Neuron (in vitro differentiated cells): ENCODE measurements at regions not wholly inside any gene's neighbourhood (a gene's known extent, or its start where the extent isn't known, plus 50 kb on each side); places are given as distances from the start of the nearest gene placed in this dataset.

Experiments
- H2AFZ ChIP-seq: one replicate; pipeline ENCODE4 v1.6.1; 2013; ENCODE audit warnings: low read depth, mild to moderate bottlenecking, inconsistent platforms, low read length, moderate library complexity
- H3K27me3 ChIP-seq: one replicate; pipeline ENCODE4 v1.6.1; 2013; ENCODE audit warnings: low read length; ENCODE audit not compliant: insufficient read depth
- H3K36me3 ChIP-seq: one replicate; pipeline ENCODE4 v1.6.1; 2013; ENCODE audit warnings: low read length; ENCODE audit not compliant: insufficient read depth
- H3K4me1 ChIP-seq: one replicate; pipeline ENCODE4 v1.6.1; 2013; ENCODE audit warnings: low read length; ENCODE audit not compliant: insufficient read depth
- H3K4me3 ChIP-seq: 2 replicates; pipeline ENCODE4 v1.5.1; 2013; ENCODE audit warnings: mild to moderate bottlenecking, low read length, moderate library complexity
- H3K9me3 ChIP-seq: one replicate; pipeline ENCODE4 v1.6.1; 2013; ENCODE audit warnings: low read length

DNA sequence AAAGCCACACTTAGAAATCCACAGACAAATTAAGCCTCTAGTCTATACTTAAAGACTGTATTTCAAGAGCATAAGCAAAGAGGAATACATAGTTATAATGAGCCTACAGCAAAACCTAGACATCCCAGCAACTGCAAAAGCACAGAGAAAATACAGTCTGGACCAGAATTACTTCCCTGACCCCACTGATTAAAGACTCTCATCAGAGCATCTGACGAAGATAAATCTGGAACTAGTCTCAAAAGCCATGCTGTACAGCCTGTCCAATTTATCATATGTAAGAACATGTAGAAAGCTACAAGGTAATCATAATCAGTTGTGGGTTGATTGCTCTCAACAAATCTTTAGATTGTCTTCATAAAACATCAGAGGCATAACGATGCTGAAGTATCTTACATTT, 285.1 kb upstream of the CAND1 start:
- H3K27me3 ChIP-seq, result no peaks in the 10 kb centered on the region
- H3K4me3 ChIP-seq, result no peak overlapping the region
- H3K4me1 ChIP-seq, result peaks cover 3% of the 10 kb centered on the region
- H3K9me3 ChIP-seq, result no peaks in the 10 kb centered on the region
- H3K36me3 ChIP-seq, result no peaks in the 10 kb centered on the region
- H2AFZ ChIP-seq, result no peak overlapping the region

DNA sequence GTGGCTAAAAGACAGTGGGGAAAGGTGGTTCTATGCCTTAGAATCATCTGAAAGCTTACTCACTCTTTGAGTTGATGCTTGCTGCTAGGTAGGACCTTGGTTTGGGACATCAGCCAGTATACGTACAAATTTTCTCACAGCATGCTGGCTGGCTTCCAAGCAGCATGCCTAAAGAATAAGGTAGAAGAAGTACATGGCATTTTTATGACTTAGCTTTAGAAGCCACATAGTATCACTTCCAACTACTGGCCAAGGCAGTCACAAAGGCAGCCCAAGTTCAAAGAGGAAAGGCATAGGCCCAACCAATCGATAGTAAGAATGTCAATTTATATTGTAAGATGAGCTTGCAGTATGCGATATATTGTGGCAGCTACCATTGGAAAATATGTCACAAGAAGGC, 284.2 kb upstream of the CAND1 start:
- no peaks in the 10 kb centered on the region for H3K9me3 ChIP-seq
- H3K36me3 ChIP-seq, result no peaks in the 10 kb centered on the region
- no peaks in the 10 kb centered on the region for H3K27me3 ChIP-seq
- peaks cover 3% of the 10 kb centered on the region for H3K4me1 ChIP-seq
- H2AFZ ChIP-seq, result no peak overlapping the region
- H3K4me3 ChIP-seq, result no peak overlapping the region

GRCh38 chr12:66999141-66999540, 270.0 kb upstream of the CAND1 start:
- Histone ChIP-seq H3K9me3 (no peaks in the 10 kb centered on the region), H3K4me1 (no peaks in the 10 kb centered on the region), H2AFZ (no peak overlapping the region), H3K36me3 (no peaks in the 10 kb centered on the region), H3K4me3 (no peak overlapping the region), H3K27me3 (no peaks in the 10 kb centered on the region)

GRCh38 chr12:67001251-67001650, 267.9 kb upstream of the CAND1 start:
- no peaks in the 10 kb centered on the region for H3K9me3 ChIP-seq
- no peaks in the 10 kb centered on the region for H3K36me3 ChIP-seq
- no peak overlapping the region for H3K4me3 ChIP-seq
- no peak overlapping the region for H2AFZ ChIP-seq
- no peaks in the 10 kb centered on the region for H3K27me3 ChIP-seq
- H3K4me1 ChIP-seq, result no peaks in the 10 kb centered on the region

GRCh38 chr12:67002720-67003119, 266.4 kb upstream of the CAND1 start:
- no peaks in the 10 kb centered on the region for H3K36me3 ChIP-seq
- H2AFZ ChIP-seq, result no peak overlapping the region
- H3K4me3 ChIP-seq, result no peak overlapping the region
- no peaks in the 10 kb centered on the region for H3K27me3 ChIP-seq
- no peaks in the 10 kb centered on the region for H3K4me1 ChIP-seq
- H3K9me3 ChIP-seq, result no peaks in the 10 kb centered on the region

- Histone ChIP-seq H3K9me3 (no peaks in the 10 kb centered on the region), H2AFZ (no peak overlapping the region), H3K27me3 (no peaks in the 10 kb centered on the region), H3K4me1 (no peaks in the 10 kb centered on the region), H3K4me3 (no peak overlapping the region), H3K36me3 (no peaks in the 10 kb centered on the region)
Measured at GRCh38 chr12:67006610-67007009, 262.5 kb upstream of the CAND1 start.

- no peaks in the 10 kb centered on the region for H3K27me3 ChIP-seq
- no peak overlapping the region for H3K4me3 ChIP-seq
- no peaks in the 10 kb centered on the region for H3K36me3 ChIP-seq
- H3K9me3 ChIP-seq, result peaks cover 2% of the 10 kb centered on the region
- no peak overlapping the region for H2AFZ ChIP-seq
- peaks cover 18% of the 10 kb centered on the region for H3K4me1 ChIP-seq
Measured at GRCh38 chr12:67014642-67015041, 254.5 kb upstream of the CAND1 start.

GRCh38 chr12:67018105-67018504, 251.1 kb upstream of the CAND1 start:
- Histone ChIP-seq H3K4me3 (no peak overlapping the region), H3K9me3 (peaks cover 2% of the 10 kb centered on the region), H3K36me3 (no peaks in the 10 kb centered on the region), H2AFZ (no peak overlapping the region), H3K27me3 (no peaks in the 10 kb centered on the region), H3K4me1 (peaks cover 18% of the 10 kb centered on the region)

GRCh38 chr12:67019070-67019469, 250.1 kb upstream of the CAND1 start:
- H3K27me3 ChIP-seq, result no peaks in the 10 kb centered on the region
- H3K9me3 ChIP-seq, result peaks cover 3% of the 10 kb centered on the region
- H3K36me3 ChIP-seq, result no peaks in the 10 kb centered on the region
- H3K4me3 ChIP-seq, result no peak overlapping the region
- H2AFZ ChIP-seq, result no peak overlapping the region
- peaks cover 16% of the 10 kb centered on the region for H3K4me1 ChIP-seq

DNA sequence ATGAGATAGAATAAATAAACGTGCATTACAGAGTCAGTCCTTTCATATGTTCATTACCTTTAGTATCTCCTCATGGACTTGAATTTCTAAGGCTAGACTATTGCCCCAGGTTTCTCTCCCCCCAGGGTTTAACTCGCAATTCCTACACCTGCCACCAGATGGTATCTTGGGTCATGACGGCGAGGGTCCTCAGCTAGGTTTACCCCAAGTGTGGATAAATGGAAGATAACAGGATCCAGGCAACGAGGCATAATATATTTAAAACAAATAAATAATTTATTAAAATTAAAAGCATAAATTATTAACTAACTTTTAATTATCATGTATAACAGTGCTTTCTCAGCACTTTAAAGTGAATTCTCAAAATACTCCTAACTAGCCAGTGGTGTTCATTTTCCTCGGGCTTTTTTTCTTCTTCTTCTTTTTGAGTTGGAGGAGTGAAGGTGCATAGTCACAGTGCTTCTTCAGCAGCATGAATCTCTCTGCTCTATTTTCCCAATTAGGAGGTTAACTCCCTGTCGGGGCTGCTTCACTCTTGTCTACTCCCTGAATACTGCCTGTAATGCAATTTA, 243.5 kb upstream of the CAND1 start:
- Histone ChIP-seq H3K9me3 (peaks cover 2% of the 10 kb centered on the region), H3K36me3 (no peaks in the 10 kb centered on the region), H3K4me1 (no peaks in the 10 kb centered on the region), H3K27me3 (no peaks in the 10 kb centered on the region), H2AFZ (no peak overlapping the region), H3K4me3 (no peak overlapping the region)

GRCh38 chr12:67026487-67027246, 242.5 kb upstream of the CAND1 start:
- no peak overlapping the region for H3K4me3 ChIP-seq
- no peaks in the 10 kb centered on the region for H3K36me3 ChIP-seq
- no peaks in the 10 kb centered on the region for H3K27me3 ChIP-seq
- H3K4me1 ChIP-seq, result no peaks in the 10 kb centered on the region
- peaks cover 2% of the 10 kb centered on the region for H3K9me3 ChIP-seq
- no peak overlapping the region for H2AFZ ChIP-seq

DNA sequence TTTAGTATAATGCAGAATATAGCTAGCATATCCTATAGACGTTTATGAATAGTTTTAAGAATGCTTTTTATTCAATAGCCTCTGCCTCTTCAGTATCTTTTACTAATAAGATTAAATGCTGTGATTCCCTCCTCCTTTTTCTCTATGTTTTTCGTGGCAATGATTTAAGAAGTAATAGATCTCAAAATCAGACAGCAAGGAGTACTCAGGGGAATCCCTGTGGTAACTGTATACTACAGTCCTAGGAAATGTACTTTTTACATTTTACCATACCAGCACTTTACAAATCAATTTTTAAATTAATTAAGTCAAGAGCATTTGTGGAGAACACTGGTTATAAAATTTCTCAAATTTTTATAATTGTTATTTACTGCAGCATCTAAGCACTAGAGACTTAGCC, 240.6 kb upstream of the CAND1 start:
- Histone ChIP-seq H3K27me3 (no peaks in the 10 kb centered on the region), H3K4me1 (no peaks in the 10 kb centered on the region), H3K36me3 (no peaks in the 10 kb centered on the region), H3K4me3 (no peak overlapping the region), H3K9me3 (peaks cover 1% of the 10 kb centered on the region), H2AFZ (no peak overlapping the region)

- H2AFZ ChIP-seq, result no peak overlapping the region
- no peak overlapping the region for H3K4me3 ChIP-seq
- H3K4me1 ChIP-seq, result peaks cover 16% of the 10 kb centered on the region
- no peaks in the 10 kb centered on the region for H3K9me3 ChIP-seq
- H3K27me3 ChIP-seq, result no peaks in the 10 kb centered on the region
- no peaks in the 10 kb centered on the region for H3K36me3 ChIP-seq
Measured at GRCh38 chr12:67034110-67034879, 234.9 kb upstream of the CAND1 start.
